OCI-LY3 (cell line): ENCODE measurements at regions not wholly inside any gene's neighbourhood (a gene's known extent, or its start where the extent isn't known, plus 50 kb on each side); places are given as distances from the start of the nearest gene placed in this dataset.

ENCODE experiments used
- H2AFZ ChIP-seq: fragments of 200-600, 300-600 bp; shearing (Covaris generic); 2 replicates; pipeline ENCODE4 v1.6.0; 2014; ENCODE audit warnings: antibody characterized with exemption, low read depth, low read length
- H3K27ac ChIP-seq: fragments of 200-600, 300-600 bp; sonication (generic); 2 replicates; pipeline ENCODE4 v1.5.1; 2014; ENCODE audit warnings: mild to moderate bottlenecking, low read length, moderate library complexity, mixed read lengths
- H3K27me3 ChIP-seq: fragments of 200-600, 300-600 bp; sonication (generic); 2 replicates; pipeline ENCODE4 v1.6.1; 2014; ENCODE audit warnings: low read depth, low read length, mixed read lengths
- H3K36me3 ChIP-seq: fragments of 200-600, 300-600 bp; sonication (generic); replicated peaks from 2 replicates; pipeline ENCODE3; 2014; ENCODE audit warnings: low read depth, low read length, mixed read lengths
- H3K4me1 ChIP-seq: fragments of 300-600, 200-600 bp; sonication (generic); 2 replicates; pipeline ENCODE4 v1.6.1; 2014; ENCODE audit warnings: low read length, mixed read lengths
- H3K4me2 ChIP-seq: fragments of 200-600, 300-600 bp; sonication (generic); 2 replicates; pipeline ENCODE4 v1.6.1; 2014; ENCODE audit warnings: low read length, mixed read lengths
- H3K4me3 ChIP-seq: fragments of 300-600, 200-600 bp; sonication (generic); 2 replicates; pipeline ENCODE4 v1.5.1; 2014; ENCODE audit warnings: antibody characterized with exemption, mild to moderate bottlenecking, low read length, moderate library complexity
- H3K79me2 ChIP-seq: fragments of 300-600, 200-600 bp; shearing (Covaris generic); 2 replicates; pipeline ENCODE4 v1.6.1; 2014; ENCODE audit warnings: mild to moderate bottlenecking, low read length, mixed read lengths
- H3K9ac ChIP-seq: fragments of 300-600, 200-600 bp; shearing (Covaris generic); 2 replicates; pipeline ENCODE4 v1.6.0; 2014; ENCODE audit warnings: mild to moderate bottlenecking, low read length, moderate library complexity
- H3K9me3 ChIP-seq: fragments of 200-600, 300-600 bp; shearing (Covaris generic); 2 replicates; pipeline ENCODE4 v1.6.1; 2014; ENCODE audit warnings: low read length, mixed read lengths; ENCODE audit not compliant: insufficient read depth
- H4K20me1 ChIP-seq: fragments of 200-600, 300-600 bp; sonication (generic); 2 replicates; pipeline ENCODE4 v1.6.1; 2016; ENCODE audit warnings: low read length, mixed read lengths; ENCODE audit not compliant: insufficient read depth
- EZH2phosphoT487 ChIP-seq: fragments of 200-600 bp; shearing (Covaris generic); IDR thresholded peaks from 2 replicates; pipeline ENCODE4 v1.6.1; 2018; ENCODE audit warnings: antibody characterized with exemption, mixed run types, low read depth
- TF ChIP-seq, protein P1 (sequence below): fragments of 200-600, 300-600 bp; sonication (generic); IDR thresholded peaks from 2 replicates; pipeline ENCODE4 v1.5.1; 2014; ENCODE audit warnings: antibody characterized with exemption, low read length, low read depth

GRCh38 chr13:82259284-82259683 lies 1623.0 kb downstream of the SLITRK1 start:
- Histone ChIP-seq H3K9me3 (no peaks in the 10 kb centered on the region), H3K4me3 (no peak overlapping the region), H2AFZ (no peak overlapping the region), H3K27me3 (no peaks in the 10 kb centered on the region), H3K27ac (no peak overlapping the region), H3K9ac (no peak overlapping the region), H3K79me2 (no peaks in the 10 kb centered on the region), H3K4me1 (no peaks in the 10 kb centered on the region), H3K4me2 (no peak overlapping the region), H3K36me3 (no peaks in the 10 kb centered on the region), H4K20me1 (no peaks in the 10 kb centered on the region)
- no peak for TF ChIP-seq EZH2phosphoT487
- TF ChIP-seq, protein P1, sequence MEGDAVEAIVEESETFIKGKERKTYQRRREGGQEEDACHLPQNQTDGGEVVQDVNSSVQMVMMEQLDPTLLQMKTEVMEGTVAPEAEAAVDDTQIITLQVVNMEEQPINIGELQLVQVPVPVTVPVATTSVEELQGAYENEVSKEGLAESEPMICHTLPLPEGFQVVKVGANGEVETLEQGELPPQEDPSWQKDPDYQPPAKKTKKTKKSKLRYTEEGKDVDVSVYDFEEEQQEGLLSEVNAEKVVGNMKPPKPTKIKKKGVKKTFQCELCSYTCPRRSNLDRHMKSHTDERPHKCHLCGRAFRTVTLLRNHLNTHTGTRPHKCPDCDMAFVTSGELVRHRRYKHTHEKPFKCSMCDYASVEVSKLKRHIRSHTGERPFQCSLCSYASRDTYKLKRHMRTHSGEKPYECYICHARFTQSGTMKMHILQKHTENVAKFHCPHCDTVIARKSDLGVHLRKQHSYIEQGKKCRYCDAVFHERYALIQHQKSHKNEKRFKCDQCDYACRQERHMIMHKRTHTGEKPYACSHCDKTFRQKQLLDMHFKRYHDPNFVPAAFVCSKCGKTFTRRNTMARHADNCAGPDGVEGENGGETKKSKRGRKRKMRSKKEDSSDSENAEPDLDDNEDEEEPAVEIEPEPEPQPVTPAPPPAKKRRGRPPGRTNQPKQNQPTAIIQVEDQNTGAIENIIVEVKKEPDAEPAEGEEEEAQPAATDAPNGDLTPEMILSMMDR, result no peak

DNA sequence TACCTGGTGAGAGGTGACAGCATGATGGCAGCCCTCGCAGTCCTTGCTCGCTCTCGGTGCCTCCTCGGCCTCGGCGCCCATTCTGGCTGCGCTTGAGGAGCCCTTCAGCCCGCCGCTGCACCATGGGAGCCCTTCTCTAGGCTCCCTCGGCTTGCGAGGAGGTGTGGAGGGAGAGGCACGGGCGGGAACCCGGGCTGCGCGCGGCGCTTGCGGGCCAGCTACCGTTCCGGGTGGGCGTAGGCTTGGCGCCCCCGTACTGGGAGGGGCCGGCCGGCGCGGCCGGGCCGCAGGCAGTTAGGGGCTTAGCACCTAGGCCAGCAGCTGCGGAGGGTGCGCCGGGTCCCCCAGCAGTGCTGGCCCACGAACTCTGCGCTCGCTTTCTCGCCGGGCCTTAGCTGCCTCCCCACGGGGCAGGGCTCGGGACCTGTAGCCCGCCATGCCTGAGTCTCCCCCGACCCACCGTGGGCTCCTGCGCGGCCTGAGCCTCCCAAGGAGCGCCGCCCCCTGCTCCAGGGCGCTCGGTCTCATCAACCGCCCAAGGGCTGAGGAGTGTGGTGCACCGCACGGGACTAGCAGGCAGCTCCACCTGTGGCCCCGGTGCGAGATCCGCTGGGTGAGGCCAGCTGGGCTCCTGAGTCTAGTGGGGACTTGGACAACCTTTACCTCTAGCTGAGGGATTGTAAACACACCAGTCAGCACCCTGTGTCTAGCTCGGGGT lies 1624.3 kb downstream of the SLITRK1 start:
- Histone ChIP-seq H3K27me3 (no peaks in the 10 kb centered on the region), H3K9ac (no peak overlapping the region), H3K9me3 (no peaks in the 10 kb centered on the region), H3K4me2 (no peak overlapping the region), H3K36me3 (no peaks in the 10 kb centered on the region), H3K4me3 (no peak overlapping the region), H4K20me1 (no peaks in the 10 kb centered on the region), H3K4me1 (no peaks in the 10 kb centered on the region), H3K27ac (no peak overlapping the region), H2AFZ (no peak overlapping the region), H3K79me2 (no peaks in the 10 kb centered on the region)
- TF ChIP-seq, protein P1, result no peak
- no peak for TF ChIP-seq EZH2phosphoT487

- no peak overlapping the region for H3K9ac ChIP-seq
- TF ChIP-seq, protein P1, result no peak
- no peak for TF ChIP-seq EZH2phosphoT487
Observed at GRCh38 chr13:82248762-82249161, 1633.5 kb downstream of the SLITRK1 start.

DNA sequence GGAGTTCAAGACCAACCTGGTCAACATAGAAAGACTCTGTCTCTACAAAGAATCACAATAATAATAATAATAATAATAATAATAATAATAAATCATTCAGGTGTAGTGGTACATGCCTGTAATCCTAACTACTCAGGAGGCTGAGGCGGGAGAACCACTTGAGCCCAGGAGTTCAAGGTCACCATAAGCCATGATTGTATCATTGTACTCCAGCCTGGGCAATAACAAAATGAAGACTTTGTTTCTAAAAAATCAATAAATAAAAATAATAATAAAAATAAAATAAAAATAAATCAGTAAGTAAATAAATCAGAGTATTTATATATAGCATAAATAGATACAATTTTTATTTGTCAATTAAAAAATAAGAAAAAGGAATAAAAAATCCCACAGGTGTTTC lies 1636.4 kb downstream of the SLITRK1 start:
- no peak for TF ChIP-seq EZH2phosphoT487
- TF ChIP-seq, protein P1, result no peak
- Histone ChIP-seq H3K79me2 (no peaks in the 10 kb centered on the region), H3K27ac (no peak overlapping the region), H2AFZ (no peak overlapping the region), H3K4me3 (no peak overlapping the region), H3K27me3 (no peaks in the 10 kb centered on the region), H3K9me3 (no peaks in the 10 kb centered on the region), H3K36me3 (no peaks in the 10 kb centered on the region), H3K4me2 (no peak overlapping the region), H3K9ac (no peak overlapping the region), H4K20me1 (no peaks in the 10 kb centered on the region), H3K4me1 (no peaks in the 10 kb centered on the region)

More at GRCh38 chr13:82248762-82249161, 1633.5 kb downstream of the SLITRK1 start:
- Histone ChIP-seq H3K36me3 (no peaks in the 10 kb centered on the region), H3K4me3 (no peak overlapping the region), H2AFZ (no peak overlapping the region), H3K27me3 (no peaks in the 10 kb centered on the region), H3K4me1 (no peaks in the 10 kb centered on the region), H3K27ac (no peak overlapping the region), H4K20me1 (no peaks in the 10 kb centered on the region), H3K4me2 (no peak overlapping the region), H3K9me3 (no peaks in the 10 kb centered on the region), H3K79me2 (no peaks in the 10 kb centered on the region)
